ENCODE measurements at regions not wholly inside any gene's neighbourhood (a gene's known extent, or its start where the extent isn't known, plus 50 kb on each side); places are given as distances from the start of the nearest gene placed in this dataset.

DNA sequence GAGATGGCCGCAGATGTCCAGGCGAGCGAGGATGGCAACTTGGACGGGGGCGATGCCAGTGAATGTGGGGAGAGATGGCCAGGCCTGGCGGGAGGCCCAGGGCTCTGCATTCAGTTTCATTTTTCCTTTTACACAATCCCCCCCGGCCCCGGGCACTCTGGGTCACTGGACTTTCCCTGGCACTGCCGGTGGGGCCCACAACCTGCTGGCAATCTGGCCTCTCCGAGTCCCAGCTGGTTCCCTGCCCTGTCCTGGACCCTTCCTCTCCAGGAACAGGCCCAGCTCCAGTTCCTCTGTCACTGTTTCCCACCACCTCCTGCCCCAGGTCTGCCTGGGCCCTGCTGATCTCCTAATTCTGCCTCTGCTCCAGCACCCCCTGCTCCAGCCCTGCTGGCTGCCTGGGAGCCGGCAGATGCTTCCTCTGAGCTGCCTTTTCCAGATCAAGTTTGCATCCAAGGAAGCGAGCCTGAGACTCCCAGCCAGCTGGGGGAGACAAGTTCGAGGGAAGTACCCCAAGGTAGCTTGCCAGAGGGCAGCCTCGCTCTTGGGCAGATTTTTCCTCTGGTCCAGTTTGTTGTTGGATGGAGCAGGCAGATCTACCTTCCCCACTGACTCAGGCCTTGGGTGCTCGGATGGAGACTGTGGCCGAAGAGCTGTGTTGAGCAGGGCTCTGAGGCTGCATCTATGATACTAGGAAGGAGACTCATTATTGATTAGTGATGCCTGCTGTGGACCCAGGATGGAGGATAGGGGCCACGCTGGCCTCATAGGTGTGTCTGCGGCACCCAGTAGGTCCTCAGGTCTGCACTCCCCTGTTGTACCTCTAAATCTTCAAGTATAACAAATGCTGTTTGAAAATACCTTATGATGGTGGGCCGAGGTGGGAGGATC is 83.2 kb downstream of the CEBPB start:
- no peak for DNase-seq

DNA sequence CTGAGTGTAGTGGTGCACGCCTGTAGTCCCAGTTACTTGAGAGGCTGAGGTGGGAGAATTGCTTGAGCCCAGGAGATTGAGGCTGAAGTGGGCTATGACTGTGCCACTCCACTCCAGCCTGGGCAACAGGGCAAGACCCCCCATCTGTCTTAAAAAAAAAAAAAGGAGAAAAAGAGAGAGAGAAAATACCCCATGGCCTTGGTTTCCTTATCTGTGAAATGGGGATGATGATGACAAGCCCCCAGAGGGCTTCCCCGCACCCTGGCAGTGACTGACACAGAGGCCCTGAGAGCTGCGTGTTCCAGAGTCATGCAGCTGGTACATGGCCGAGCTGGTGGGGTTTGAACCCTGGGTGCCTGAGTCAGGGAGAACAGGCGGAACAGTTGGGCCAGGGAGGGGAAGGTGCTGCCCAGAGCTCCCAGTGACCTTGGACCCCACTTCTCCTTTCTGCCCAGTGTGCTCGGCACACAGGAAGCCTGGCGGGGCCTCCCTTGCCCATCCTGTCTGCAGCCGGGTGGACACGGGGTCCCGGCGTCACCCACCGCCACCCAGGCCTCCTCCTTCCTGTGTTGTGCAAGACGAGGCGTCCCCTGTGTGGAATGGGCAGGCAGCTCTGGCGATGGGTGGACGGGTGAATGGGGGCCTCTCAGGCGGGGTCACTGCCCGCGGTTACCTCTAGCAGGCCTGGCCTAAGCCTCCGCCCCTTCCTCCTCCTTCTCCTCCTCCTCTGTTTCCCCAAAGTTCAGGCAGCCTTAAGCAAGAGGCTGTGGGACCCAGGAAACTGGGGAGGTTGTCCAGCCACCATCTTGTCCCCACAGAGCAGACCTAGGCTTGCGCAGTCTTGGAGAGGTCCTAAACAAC is 84.2 kb downstream of the CEBPB start:
- DNase-seq = no peak

- no peak for DNase-seq
Measured at GRCh38 chr20:50276119-50277063, 85.8 kb downstream of the CEBPB start.

DNA sequence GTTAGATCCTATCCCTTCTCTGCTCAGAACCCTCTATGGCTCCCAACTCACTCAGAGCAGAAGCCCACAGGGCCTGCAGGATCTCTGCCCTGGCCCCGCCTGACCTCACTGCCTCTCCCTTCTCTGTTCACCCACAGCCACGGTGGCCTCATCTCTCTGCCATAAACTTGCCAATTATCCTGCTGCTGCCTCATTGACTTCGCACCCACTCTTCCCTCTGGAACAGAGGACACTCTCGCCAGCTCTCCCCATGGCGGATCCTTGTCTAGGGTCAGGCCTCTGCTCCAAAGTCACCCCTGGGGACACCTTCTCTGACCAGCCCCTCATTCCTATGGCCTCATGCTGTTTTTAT is 86.4 kb downstream of the CEBPB start:
- no peak for DNase-seq

DNA sequence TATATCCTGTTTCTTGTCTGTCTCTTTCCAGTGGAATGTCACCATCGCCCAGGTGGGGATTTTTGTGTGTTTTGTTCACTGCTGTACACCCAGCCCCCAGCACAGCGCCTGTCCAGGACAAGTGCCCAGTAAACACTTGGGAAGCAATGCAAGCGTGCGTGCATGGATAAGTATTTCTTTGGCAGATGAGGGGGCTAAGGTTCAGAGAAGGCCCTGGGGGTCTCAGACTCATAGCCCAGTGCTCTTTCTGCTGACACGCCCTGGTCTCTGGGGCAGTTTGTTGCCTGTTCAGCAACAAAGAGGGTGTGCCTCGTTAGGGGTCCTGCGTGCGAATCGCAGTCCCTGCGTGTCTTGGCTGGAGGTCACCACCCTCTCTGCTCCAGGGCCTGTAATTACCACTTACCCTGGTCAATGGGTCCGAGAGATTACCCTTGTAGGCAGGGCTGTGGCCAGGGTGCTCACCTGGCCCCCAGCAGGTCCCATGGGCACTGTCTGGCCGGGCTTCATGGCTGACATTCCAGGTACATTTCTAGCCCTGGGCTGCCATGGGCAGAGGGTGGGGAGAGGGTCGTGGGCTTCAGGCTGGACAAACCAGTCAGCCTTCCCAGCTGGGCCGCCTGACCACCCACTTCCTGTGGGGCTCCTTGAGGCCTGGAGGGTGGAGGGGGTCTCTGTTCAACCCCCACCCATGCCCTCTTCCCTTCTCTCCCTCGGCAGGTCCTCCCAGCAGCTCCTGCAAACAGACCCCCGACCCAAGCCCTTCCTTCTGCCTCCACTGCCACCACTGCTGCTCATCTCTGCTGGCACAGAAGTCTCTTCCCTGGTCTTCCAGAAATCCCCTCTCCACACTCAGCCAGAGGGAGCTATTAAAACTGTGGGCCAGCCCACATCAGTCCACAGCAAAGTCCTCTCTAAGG is 87.1 kb downstream of the CEBPB start:
- DNase-seq = peak; percentile 74

DNA sequence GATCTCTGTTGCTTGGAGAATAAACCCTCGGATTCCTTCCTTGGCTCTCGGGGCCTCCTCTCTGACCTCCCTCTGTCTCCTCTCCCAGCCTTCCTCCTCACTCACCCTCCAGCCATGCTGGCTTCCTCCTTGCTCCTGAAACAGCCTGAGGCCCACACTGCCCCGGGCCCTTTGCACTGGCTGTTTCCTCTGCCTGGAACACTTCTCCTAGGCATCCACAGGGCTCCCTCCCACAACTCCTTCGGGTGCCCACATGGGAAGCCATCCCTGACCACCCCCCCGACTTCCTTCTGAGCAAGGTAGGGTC is 87.7 kb downstream of the CEBPB start:
- no peak for DNase-seq

DNA sequence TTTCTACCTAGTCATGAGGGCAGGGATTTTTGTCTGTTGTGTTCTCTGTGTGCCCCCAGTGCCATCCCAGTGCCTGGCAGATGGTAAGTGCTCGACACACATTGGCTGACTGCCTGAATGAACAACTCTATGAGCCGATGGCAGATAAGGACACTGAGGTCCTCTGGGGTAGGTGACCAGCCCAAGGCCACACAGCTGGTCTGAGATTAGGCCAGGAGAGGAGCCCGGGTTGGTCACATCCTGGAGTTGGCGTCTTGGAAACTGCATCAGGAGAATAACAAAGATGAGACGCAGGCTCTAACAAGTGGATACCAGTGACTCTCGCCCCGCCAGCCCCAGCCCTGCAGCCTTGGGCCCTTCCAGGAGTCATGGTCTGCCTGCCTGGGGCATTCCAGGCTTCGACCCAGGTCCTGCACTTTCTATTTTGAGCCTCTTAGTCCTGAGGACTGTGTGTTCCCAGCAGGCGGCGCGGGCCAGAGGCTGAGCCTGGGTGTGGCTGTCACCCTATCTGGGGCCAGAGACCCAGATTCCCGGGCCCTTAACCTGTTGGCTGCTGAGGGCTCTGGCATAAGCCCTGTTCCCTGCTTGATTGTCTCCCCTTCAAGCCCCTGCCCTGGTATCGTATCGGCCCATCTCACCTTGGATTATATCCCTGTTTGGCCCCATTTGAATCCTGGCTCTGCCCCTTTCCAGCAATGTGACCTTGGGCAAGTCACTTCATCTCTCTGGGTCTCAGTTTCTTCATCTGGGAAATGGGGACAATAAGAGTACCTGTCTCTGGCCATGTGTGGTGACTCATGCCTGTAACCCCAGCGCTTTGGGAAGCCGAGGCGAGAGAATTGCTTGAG is 88.3 kb downstream of the CEBPB start:
- DNase-seq = peak; percentile 86

- DNase-seq = no peak
Measured at GRCh38 chr20:50279988-50280850, 89.6 kb downstream of the CEBPB start.

GRCh38 chr20:50280851-50281655 is 90.4 kb downstream of the CEBPB start:
- no peak for DNase-seq

GRCh38 chr20:50281831-50282591 is 91.4 kb downstream of the CEBPB start:
- DNase-seq = no peak

GRCh38 chr20:50282592-50283241 is 92.1 kb downstream of the CEBPB start:
- DNase-seq = no peak

DNA sequence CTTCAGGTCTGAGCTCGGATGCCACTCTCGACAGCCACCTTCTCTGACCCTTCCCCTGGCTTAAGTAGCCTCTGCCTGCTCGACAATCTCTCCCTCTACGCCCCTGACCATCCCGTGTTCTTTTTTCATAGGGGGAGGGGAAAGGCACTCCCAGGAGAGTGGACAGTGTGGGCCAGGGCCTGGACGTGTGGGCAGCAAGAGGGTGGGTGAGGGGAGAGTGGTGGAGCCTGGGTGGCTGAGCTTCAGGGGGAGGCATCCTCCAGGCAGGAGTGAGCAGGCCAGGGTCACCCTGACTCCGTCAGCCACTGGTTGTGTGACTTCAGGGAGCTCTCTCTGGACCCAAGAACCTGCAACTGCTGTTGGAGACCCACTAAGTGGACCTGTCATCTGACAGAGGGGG is 92.7 kb downstream of the CEBPB start:
- no peak for DNase-seq

- peak; percentile 74 for DNase-seq
Measured at GRCh38 chr20:50283922-50284810, 93.5 kb downstream of the CEBPB start.

- no peak for DNase-seq
Measured at GRCh38 chr20:50284811-50285375, 94.3 kb downstream of the CEBPB start.

GRCh38 chr20:50285376-50286173 is 94.9 kb downstream of the CEBPB start:
- DNase-seq = peak; percentile 72

GRCh38 chr20:50286174-50286511 is 95.5 kb downstream of the CEBPB start:
- DNase-seq = no peak

Data from islet precursor cell (in vitro differentiated cells).